Effector CD8-positive, alpha-beta T cell (primary cell): ENCODE measurements at regions not wholly inside any gene's neighbourhood (a gene's known extent, or its start where the extent isn't known, plus 50 kb on each side); places are given as distances from the start of the nearest gene placed in this dataset.

Source experiments
- DNase-seq: peaks from one replicate; lab custom pipeline; 2025; lab: John Stamatoyannopoulos, UW

GRCh38 chr6:22027040-22027725, 269.7 kb downstream of the PRL start:
- DNase-seq: no peak

- DNase-seq: no peak
Measured at GRCh38 chr6:22028403-22029090, 268.3 kb downstream of the PRL start.

GRCh38 chr6:22029171-22029570, 267.7 kb downstream of the PRL start:
- no peak for DNase-seq

GRCh38 chr6:22030730-22031619, 265.9 kb downstream of the PRL start:
- no peak for DNase-seq

GRCh38 chr6:22035690-22036089, 261.1 kb downstream of the PRL start:
- no peak for DNase-seq

- DNase-seq: no peak
Measured at GRCh38 chr6:22036275-22036674, 260.6 kb downstream of the PRL start.

GRCh38 chr6:22036699-22037098, 260.1 kb downstream of the PRL start:
- DNase-seq: no peak

GRCh38 chr6:22041797-22042480, 254.9 kb downstream of the PRL start:
- no peak for DNase-seq

- DNase-seq: no peak
Measured at GRCh38 chr6:22042706-22043105, 254.1 kb downstream of the PRL start.

GRCh38 chr6:22043284-22043962, 253.4 kb downstream of the PRL start:
- no peak for DNase-seq

- no peak for DNase-seq
Measured at GRCh38 chr6:22045261-22045912, 251.4 kb downstream of the PRL start.

- no peak for DNase-seq
Measured at GRCh38 chr6:22049002-22049401, 247.8 kb downstream of the PRL start.

GRCh38 chr6:22053391-22053997, 243.3 kb downstream of the PRL start:
- DNase-seq: no peak

GRCh38 chr6:22056398-22056797, 240.4 kb downstream of the PRL start:
- no peak for DNase-seq

GRCh38 chr6:22057962-22058361, 238.9 kb downstream of the PRL start:
- DNase-seq: no peak

- no peak for DNase-seq
Measured at GRCh38 chr6:22059126-22059525, 237.7 kb downstream of the PRL start.

- no peak for DNase-seq
Measured at GRCh38 chr6:22059946-22060345, 236.9 kb downstream of the PRL start.

- DNase-seq: peak; percentile 27
Measured at GRCh38 chr6:22062807-22063408, 233.9 kb downstream of the PRL start.

GRCh38 chr6:22064558-22064957, 232.3 kb downstream of the PRL start:
- no peak for DNase-seq

- no peak for DNase-seq
Measured at GRCh38 chr6:22067122-22067521, 229.7 kb downstream of the PRL start.
